ENCODE measurements at regions not wholly inside any gene's neighbourhood (a gene's known extent, or its start where the extent isn't known, plus 50 kb on each side); places are given as distances from the start of the nearest gene placed in this dataset.

DNA sequence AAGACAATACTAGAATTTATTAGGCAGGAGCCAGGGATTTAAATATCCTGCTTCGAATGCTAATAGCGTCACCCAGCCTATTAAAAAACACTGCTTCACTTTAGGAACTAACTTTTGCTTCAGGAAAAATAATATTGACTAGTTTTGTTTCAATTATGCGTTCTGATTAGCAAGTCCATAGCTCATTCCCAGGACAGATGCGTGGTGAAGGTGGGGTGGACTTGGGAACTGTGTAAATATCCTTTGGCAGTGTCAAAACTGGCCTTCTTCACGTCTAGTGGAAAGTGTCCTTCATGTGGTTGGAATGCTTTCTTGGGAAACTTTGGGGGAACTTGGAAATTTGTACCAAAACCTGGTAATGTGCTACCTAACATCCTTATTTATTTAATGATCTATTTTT, 474.8 kb upstream of the NOVA1 start:
- H3K9me3 Mint-ChIP-seq: peaks cover 19% of the 10 kb centered on the region
- no peak overlapping the region for H3K27ac Mint-ChIP-seq

DNA sequence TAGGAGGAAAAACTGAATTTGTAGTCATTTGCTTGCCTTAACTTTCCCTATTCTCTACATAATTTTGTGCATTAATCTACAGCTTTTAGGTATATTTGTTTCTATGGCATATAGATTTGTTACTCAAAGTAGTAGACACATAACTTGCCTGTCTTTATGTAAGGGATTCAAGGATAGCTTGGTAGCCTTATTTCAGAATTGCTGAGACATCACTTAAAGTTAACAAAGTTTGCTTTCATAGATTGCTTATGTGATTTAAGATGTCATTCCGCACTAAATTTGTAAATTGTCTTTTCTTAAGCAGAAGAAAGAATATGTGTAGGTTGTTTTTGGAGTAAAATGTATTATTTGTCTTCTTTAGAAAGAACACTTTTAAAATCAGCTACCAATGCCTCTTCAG, 477.7 kb upstream of the NOVA1 start:
- DNase-seq (no peak), ATAC-seq (no peak)
- H3K4me3 Mint-ChIP-seq: no peak overlapping the region
- H3K4me1 Mint-ChIP-seq: no peaks in the 10 kb centered on the region
- no peak overlapping the region for H3K27ac Mint-ChIP-seq
- H3K36me3 Mint-ChIP-seq (ENCODE audit: low read depth): no peaks in the 10 kb centered on the region
- no peaks in the 10 kb centered on the region for H3K27me3 Mint-ChIP-seq
- peaks cover 23% of the 10 kb centered on the region for H3K9me3 Mint-ChIP-seq

More for the DNA sequence above, 474.8 kb upstream of the NOVA1 start:
- DNase-seq (no peak), ATAC-seq (no peak)
- no peaks in the 10 kb centered on the region for H3K36me3 Mint-ChIP-seq (ENCODE audit: low read depth)
- no peaks in the 10 kb centered on the region for H3K4me1 Mint-ChIP-seq
- H3K27me3 Mint-ChIP-seq: no peaks in the 10 kb centered on the region
- no peak overlapping the region for H3K4me3 Mint-ChIP-seq

DNA sequence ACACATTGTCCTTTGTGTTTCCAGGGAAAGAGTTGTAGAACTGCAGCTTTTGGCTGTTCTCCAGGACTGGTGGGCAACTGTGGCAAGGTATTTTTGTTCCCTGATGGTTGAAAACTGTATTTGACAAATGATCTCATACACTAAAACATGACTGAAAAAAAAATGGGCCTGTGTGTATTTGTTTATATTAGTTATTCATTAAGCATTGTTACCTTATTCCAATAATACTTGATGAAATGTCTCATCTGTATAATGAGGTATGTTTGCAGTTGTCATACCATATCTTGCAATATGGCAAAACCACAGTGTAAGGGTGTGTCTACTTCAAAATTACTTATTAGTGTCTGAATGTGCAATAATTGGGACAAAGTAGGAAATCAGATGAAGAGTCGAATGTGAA, 479.4 kb upstream of the NOVA1 start:
- Mint-ChIP-seq H3K9me3 (peaks cover 23% of the 10 kb centered on the region), H3K4me1 (no peaks in the 10 kb centered on the region), H3K27ac (no peak overlapping the region), H3K27me3 (no peaks in the 10 kb centered on the region), H3K4me3 (no peak overlapping the region), H3K36me3 (ENCODE audit: low read depth) (no peaks in the 10 kb centered on the region)
- DNase-seq (no peak), ATAC-seq (no peak)

DNA sequence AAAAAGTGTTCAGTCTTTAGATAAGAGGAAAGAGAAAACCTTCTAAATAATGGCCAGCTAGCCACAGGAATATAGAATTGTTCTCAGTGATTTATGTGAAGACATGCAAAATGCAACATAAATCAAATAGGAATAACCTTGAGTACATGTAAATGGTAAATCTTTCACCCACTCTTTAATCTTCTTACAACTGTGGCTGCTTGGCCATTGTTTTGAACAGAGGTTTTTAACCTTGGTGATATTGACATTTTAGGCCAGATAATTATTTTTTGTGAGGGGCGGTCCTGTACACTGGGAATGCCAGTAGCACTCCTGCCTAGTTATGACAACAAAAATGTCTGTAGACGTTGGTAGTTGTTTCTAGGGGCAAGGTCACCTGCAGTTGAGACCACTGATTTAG, 479.9 kb upstream of the NOVA1 start:
- no peaks in the 10 kb centered on the region for H3K36me3 Mint-ChIP-seq (ENCODE audit: low read depth)
- no peak for DNase-seq
- H3K4me1 Mint-ChIP-seq: no peaks in the 10 kb centered on the region
- no peaks in the 10 kb centered on the region for H3K27me3 Mint-ChIP-seq
- ATAC-seq: no peak
- H3K27ac Mint-ChIP-seq: no peak overlapping the region
- H3K9me3 Mint-ChIP-seq: peaks cover 27% of the 10 kb centered on the region
- H3K4me3 Mint-ChIP-seq: no peak overlapping the region

DNA sequence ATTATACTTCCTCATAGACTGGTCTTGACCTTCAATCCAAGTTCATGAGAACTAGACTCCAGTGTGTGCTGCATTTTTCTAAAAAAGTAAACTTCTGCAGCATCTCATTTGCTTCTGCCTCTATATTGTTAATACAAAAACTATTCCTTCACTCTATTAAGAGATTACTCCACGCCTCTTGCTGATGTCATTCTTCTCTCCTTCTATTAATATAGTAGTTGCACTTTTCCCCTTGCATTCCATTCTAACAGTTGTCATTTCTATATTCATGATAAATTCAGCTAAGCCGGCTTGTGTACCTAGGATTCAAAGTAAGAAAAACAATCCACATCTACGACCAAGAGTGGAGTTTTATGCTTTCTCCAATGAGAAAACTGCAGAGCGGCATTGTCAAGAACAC, 480.4 kb upstream of the NOVA1 start:
- H3K27me3 Mint-ChIP-seq: no peaks in the 10 kb centered on the region
- H3K4me1 Mint-ChIP-seq: no peaks in the 10 kb centered on the region
- no peak for ATAC-seq
- no peak for DNase-seq
- peaks cover 29% of the 10 kb centered on the region for H3K9me3 Mint-ChIP-seq
- no peak overlapping the region for H3K4me3 Mint-ChIP-seq
- H3K27ac Mint-ChIP-seq: no peak overlapping the region
- no peaks in the 10 kb centered on the region for H3K36me3 Mint-ChIP-seq (ENCODE audit: low read depth)

DNA sequence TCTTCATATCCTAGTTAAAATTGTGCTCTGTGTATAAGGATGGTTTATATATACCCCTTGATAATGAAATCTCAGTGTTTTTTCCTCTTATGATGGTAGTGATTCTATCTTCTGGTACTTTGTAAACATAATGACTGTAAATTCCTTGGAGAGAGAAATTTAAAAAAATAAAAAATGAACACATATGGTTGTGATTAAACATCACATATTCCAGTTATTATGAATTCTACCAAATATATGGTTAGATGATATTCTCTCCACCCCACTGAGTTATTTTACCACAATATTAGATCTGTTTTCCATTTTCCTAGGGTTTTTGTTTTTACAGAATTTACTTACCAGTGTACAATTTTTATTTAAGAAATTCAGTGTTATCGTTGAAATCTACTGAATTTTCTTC, 481.9 kb upstream of the NOVA1 start:
- no peak overlapping the region for H3K27ac Mint-ChIP-seq
- H3K4me1 Mint-ChIP-seq: no peaks in the 10 kb centered on the region
- H3K9me3 Mint-ChIP-seq: peaks cover 22% of the 10 kb centered on the region
- DNase-seq: no peak
- ATAC-seq: no peak
- H3K36me3 Mint-ChIP-seq (ENCODE audit: low read depth): no peaks in the 10 kb centered on the region
- H3K27me3 Mint-ChIP-seq: no peaks in the 10 kb centered on the region
- no peak overlapping the region for H3K4me3 Mint-ChIP-seq

DNA sequence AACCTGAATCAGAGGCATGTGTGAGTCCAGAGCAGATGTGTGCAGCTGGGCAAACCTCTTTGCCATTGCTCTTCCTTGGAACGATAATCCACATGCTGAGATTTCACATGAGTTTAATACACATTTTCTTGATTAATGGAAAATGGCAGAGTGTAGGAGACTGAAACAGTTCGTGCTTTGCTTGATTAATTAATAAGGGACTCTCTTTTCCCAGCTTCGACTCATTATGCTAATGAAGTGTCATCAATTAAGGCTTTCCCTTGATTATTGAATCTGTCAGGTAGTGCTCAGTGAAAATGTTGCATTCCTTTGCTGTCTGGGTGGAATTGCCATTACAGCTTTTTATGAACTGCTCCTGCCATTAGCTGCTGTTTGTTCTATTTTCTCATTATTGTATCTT, 487.7 kb upstream of the NOVA1 start:
- H3K27me3 Mint-ChIP-seq: no peaks in the 10 kb centered on the region
- no peaks in the 10 kb centered on the region for H3K4me1 Mint-ChIP-seq
- no peak for DNase-seq
- no peak overlapping the region for H3K4me3 Mint-ChIP-seq
- no peaks in the 10 kb centered on the region for H3K36me3 Mint-ChIP-seq (ENCODE audit: low read depth)
- no peak for ATAC-seq
- peaks cover 7% of the 10 kb centered on the region for H3K9me3 Mint-ChIP-seq
- H3K27ac Mint-ChIP-seq: no peak overlapping the region

DNA sequence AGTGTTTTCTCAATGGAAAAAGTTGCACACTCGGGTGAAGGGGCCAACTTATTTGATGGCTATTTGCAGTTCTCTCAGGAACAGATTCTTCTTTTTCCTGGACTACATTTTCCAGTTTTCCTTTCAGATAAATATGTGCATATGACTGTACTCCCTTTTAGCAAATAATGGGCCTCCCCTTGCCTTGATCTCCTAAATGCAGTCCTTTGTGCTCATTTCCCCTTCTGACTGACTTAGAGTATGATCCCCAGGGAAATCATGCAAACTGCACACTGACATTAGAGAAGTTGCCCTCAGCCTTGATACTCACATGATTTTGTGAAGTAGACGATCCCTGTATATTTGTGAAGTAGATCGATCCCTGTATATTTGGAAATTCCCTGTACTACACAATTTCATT, 492.9 kb upstream of the NOVA1 start:
- H3K27ac Mint-ChIP-seq: no peak overlapping the region
- peaks cover 6% of the 10 kb centered on the region for H3K9me3 Mint-ChIP-seq
- no peak for ATAC-seq
- H3K4me1 Mint-ChIP-seq: no peaks in the 10 kb centered on the region
- H3K36me3 Mint-ChIP-seq (ENCODE audit: low read depth): no peaks in the 10 kb centered on the region
- H3K4me3 Mint-ChIP-seq: no peak overlapping the region
- H3K27me3 Mint-ChIP-seq: no peaks in the 10 kb centered on the region
- no peak for DNase-seq

DNA sequence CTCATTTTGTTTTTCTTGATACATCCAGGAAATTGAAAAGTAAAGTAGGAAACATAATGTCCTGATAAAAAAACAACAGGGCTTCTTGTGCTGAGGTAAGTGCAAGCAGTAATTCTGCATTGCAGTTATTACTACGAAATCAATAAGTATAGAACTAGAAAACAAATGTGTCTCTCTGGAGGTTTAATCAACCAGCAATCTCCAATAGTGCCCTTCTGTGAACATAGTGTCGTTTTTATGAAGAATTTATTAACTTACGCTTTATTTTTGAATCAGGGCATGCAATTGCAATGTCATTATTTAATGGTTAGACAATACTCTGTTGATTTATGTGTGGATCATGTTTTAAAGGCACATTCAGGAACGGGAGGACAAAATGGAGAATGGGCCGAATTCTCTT, 494.1 kb upstream of the NOVA1 start:
- Mint-ChIP-seq H3K27me3 (no peaks in the 10 kb centered on the region), H3K36me3 (ENCODE audit: low read depth) (no peaks in the 10 kb centered on the region), H3K4me3 (no peak overlapping the region), H3K27ac (no peak overlapping the region), H3K4me1 (no peaks in the 10 kb centered on the region), H3K9me3 (peaks cover 13% of the 10 kb centered on the region)
- no peak for ATAC-seq
- DNase-seq: no peak

DNA sequence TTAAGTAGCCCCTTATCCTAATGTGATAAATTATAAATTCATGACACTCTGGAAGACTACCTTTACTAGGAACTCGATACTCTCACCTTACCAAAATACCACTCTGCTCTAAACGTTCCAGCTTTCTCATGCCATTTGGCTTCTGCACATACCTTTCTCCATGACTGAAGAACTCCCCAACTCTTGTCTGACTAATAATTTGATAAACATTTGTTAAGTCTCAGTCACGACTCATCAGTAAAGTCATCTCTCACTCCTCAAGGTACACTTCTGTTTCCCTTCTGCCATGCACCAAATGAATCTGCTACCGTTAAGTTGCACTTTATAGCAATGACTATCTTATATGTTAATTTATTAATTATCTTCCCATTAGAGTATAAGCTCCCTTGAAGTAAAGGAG, 498.3 kb upstream of the NOVA1 start:
- no peak overlapping the region for H3K4me3 Mint-ChIP-seq

DNA sequence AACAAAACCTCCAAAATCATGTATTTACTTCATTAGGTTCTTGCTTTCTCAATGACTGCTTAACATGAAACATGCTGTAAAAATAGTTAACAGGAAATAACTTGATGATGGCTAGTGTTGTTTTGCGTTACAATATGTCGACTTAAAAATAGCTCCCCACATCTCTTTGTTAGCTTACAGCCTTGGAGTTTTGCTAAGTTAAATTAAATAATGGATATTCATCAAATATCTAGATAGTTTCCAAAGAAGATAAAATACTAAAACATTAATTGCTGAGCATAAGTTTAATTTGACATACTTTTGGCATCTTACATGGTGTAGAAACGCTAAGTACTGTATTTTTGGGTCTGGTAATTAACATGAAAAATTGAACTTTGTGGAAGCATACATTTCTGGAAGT, 500.6 kb upstream of the NOVA1 start:
- no peak overlapping the region for H3K27ac Mint-ChIP-seq
- H3K4me1 Mint-ChIP-seq: no peaks in the 10 kb centered on the region
- no peak for DNase-seq
- ATAC-seq: no peak
- peaks cover 18% of the 10 kb centered on the region for H3K9me3 Mint-ChIP-seq
- no peaks in the 10 kb centered on the region for H3K36me3 Mint-ChIP-seq (ENCODE audit: low read depth)
- no peak overlapping the region for H3K4me3 Mint-ChIP-seq
- H3K27me3 Mint-ChIP-seq: no peaks in the 10 kb centered on the region

More for the DNA sequence above, 498.3 kb upstream of the NOVA1 start:
- ATAC-seq (no peak), DNase-seq (no peak)
- H3K27me3 Mint-ChIP-seq: no peaks in the 10 kb centered on the region
- peaks cover 18% of the 10 kb centered on the region for H3K9me3 Mint-ChIP-seq
- H3K27ac Mint-ChIP-seq: no peak overlapping the region
- H3K4me1 Mint-ChIP-seq: no peaks in the 10 kb centered on the region
- no peaks in the 10 kb centered on the region for H3K36me3 Mint-ChIP-seq (ENCODE audit: low read depth)

DNA sequence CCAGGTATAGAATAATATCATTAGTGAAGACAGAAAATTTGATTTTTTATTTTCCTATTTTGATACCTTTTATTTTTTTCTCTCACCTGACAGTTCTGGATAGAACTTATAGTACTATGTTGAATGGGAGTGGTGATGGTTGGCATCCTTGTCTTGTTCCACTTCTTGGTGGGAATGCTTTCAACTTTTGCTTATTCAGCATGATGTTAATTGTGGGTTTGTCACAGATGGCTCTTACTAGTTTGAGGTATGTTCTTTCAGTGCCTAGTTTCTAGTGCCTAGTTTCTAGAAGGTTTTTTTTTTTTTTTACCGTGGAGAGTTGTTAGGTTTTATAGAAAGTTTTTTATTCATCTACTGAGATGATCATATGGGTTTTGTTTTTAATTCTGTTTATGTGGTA, 516.3 kb upstream of the NOVA1 start:
- Mint-ChIP-seq H3K9me3 (peaks cover 17% of the 10 kb centered on the region), H3K36me3 (ENCODE audit: low read depth) (no peaks in the 10 kb centered on the region), H3K4me3 (no peak overlapping the region), H3K4me1 (no peaks in the 10 kb centered on the region), H3K27me3 (no peaks in the 10 kb centered on the region), H3K27ac (no peak overlapping the region)
- DNase-seq (no peak), ATAC-seq (no peak)

DNA sequence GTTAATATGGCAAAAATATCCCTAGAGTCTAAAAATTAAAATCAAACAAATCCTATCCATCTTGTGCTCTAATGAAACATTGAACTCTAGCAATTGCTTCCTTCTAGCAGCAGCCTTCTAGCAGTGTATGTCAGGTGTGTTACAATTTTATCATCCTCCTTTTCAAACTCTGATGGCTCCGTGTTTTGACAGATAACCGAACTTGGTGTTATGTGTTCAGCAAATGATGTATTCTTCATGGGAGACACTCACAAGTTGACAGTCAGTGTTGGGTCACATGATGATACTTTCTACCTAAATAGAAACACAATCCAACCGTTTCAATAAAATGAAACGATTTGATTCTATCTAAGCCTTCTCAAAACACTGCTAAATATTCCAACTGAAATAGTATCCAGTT, 525.3 kb upstream of the NOVA1 start:
- no peaks in the 10 kb centered on the region for H3K4me1 Mint-ChIP-seq
- no peaks in the 10 kb centered on the region for H3K27me3 Mint-ChIP-seq
- no peak for ATAC-seq
- H3K9me3 Mint-ChIP-seq: peaks cover 18% of the 10 kb centered on the region
- H3K27ac Mint-ChIP-seq: no peak overlapping the region
- DNase-seq: no peak
- H3K4me3 Mint-ChIP-seq: no peak overlapping the region
- H3K36me3 Mint-ChIP-seq (ENCODE audit: low read depth): no peaks in the 10 kb centered on the region

DNA sequence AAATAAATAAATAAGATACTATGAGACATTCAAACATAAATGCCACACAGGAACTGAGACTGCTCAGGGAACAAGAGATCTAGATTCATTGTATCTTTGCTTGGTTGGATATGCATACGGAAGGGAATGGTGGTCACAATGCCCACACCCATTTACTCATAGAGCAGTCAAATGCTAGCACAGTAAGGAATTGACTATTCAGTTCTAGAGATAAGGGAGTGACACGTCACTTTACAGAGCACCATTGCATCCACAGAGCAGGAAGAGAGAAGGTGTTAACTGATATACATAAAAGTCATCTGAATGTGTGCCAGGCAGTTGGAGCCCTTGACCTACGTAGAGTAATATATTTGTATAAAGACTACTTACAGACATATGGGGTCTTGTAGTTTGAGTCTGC, 530.0 kb upstream of the NOVA1 start:
- H3K9me3 Mint-ChIP-seq: peaks cover 18% of the 10 kb centered on the region
- no peaks in the 10 kb centered on the region for H3K36me3 Mint-ChIP-seq (ENCODE audit: low read depth)
- ATAC-seq: no peak
- no peak for DNase-seq
- H3K4me3 Mint-ChIP-seq: no peak overlapping the region
- H3K4me1 Mint-ChIP-seq: no peaks in the 10 kb centered on the region
- H3K27me3 Mint-ChIP-seq: no peaks in the 10 kb centered on the region
- H3K27ac Mint-ChIP-seq: no peak overlapping the region

DNA sequence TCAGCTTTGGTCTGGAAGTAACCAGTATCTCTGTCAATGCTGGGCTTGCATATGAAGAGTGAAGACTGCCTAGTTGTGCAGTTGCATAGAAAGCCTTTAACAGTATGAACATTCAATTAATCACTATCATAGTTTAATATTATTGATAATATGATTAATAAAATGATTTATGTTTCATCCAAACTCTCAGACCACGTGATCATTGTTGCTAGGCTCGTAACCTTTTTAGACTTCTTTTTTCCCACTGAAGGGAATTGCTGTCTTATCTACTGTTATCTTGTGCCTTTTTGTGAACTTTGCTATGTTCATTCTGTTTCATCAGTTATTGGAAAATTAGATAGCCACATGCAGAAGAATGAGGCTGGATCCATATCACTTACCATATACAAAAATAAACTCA, 536.4 kb upstream of the NOVA1 start:
- DNase-seq (no peak), ATAC-seq (no peak)
- peaks cover 16% of the 10 kb centered on the region for H3K9me3 Mint-ChIP-seq
- no peaks in the 10 kb centered on the region for H3K4me1 Mint-ChIP-seq
- no peaks in the 10 kb centered on the region for H3K36me3 Mint-ChIP-seq (ENCODE audit: low read depth)
- H3K27ac Mint-ChIP-seq: no peak overlapping the region
- no peaks in the 10 kb centered on the region for H3K27me3 Mint-ChIP-seq
- no peak overlapping the region for H3K4me3 Mint-ChIP-seq

DNA sequence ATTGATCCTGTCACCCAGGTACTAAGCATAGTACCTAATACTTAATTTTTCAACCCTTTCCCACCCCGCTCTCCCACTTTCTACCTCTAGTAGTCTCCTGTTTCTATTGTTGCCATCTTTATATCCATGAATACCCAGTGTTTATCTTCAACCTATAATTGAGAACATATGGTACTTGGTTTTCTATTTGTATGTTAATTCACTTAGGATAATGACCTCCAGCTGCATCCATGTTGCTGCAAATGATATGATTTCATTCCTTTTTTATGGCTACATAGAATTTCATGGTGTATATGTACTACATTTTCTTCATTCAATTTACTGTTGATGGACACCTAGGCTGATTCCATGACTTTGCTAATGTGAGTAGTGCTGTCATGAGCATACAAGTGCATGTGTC, 547.3 kb upstream of the NOVA1 start:
- no peak for DNase-seq

More for the DNA sequence above, 547.3 kb upstream of the NOVA1 start:
- Mint-ChIP-seq H3K9me3 (peaks cover 15% of the 10 kb centered on the region), H3K36me3 (ENCODE audit: low read depth) (no peaks in the 10 kb centered on the region), H3K27ac (no peak overlapping the region), H3K4me1 (no peaks in the 10 kb centered on the region), H3K27me3 (no peaks in the 10 kb centered on the region), H3K4me3 (no peak overlapping the region)
- no peak for ATAC-seq
